HepG2 (cell line): ENCODE measurements at regions not wholly inside any gene's neighbourhood (a gene's known extent, or its start where the extent isn't known, plus 50 kb on each side); places are given as distances from the start of the nearest gene placed in this dataset.

Source experiments
- ATAC-seq: fragments of 200-7000 bp; cut with Tn5 transposase; 3 replicates; pipeline ENCODE4 v1.9.1; 2020; ENCODE audit warnings: mild to moderate bottlenecking, moderate library complexity
- BruUV-seq: library from RNA; stranded (reverse); fragments of 400-500 nt; replicated peaks from 2 replicates; lab custom pipeline; 2021; lab: Mats Ljungman, UMichigan
- CTCF ChIA-PET: fragments of 300-600 bp; formaldehyde crosslinking; extraction: SDS; loops from one replicate; lab custom pipeline; 2021; ENCODE audit warnings: low total read pairs, inconsistent platforms, low intra/inter-chr PET ratio; lab: Yijun Ruan, JAX
- POLR2A ChIA-PET: fragments of 350-600 bp; sonication (Branson Sonifier 250); formaldehyde crosslinking; loops from one replicate; lab custom pipeline; 2020; ENCODE audit warnings: antibody characterized with exemption, inconsistent platforms; lab: Yijun Ruan, JAX
- DNase-seq: peaks from one replicate; pipeline ENCODE4 v3.0.0-alpha.2; 2015; ENCODE audit warnings: low spot score
- FAIRE-seq: peaks from 3 replicates; lab custom pipeline; 2011; peaks lifted over from hg19 to GRCh38; lab: Jason Lieb, UNC
- H2AFZ ChIP-seq: one replicate; pipeline ENCODE4 v1.6.1; 2011; ENCODE audit warnings: low read length, inconsistent platforms
- H3K27ac ChIP-seq: fragments of 300-600 bp; 3 replicates; pipeline ENCODE4 v1.8.0; 2011; ENCODE audit warnings: mixed run types, mild to moderate bottlenecking, mixed read lengths, low read length, inconsistent platforms; ENCODE audit not compliant: insufficient read depth; ENCODE audit errors: extremely low read length
- H3K27me3 ChIP-seq, 2 experiments: fragments of 200-600 bp in 1 of 2; 2 replicates in 1 of 2; 3 replicates in 1 of 2; pipeline versions ENCODE4 v1.6.0 to v1.8.0; 2011; ENCODE audit warnings: low read length in 2 of 2, mild to moderate bottlenecking in 2 of 2, moderate library complexity in 2 of 2, inconsistent platforms in 1 of 2; ENCODE audit not compliant: insufficient read depth in 2 of 2, control insufficient read depth in 1 of 2
- H3K36me3 ChIP-seq, 2 experiments: fragments of 200-600 bp in 1 of 2; replicated peaks in 1 of 2; 2 replicates in 1 of 2; 3 replicates in 1 of 2; pipeline versions ENCODE4 v1.5.1 to v1.8.0; 2011; ENCODE audit warnings: low read length in 2 of 2, inconsistent platforms in 1 of 2; ENCODE audit not compliant: insufficient read depth in 2 of 2, control insufficient read depth in 1 of 2
- H3K4me1 ChIP-seq: 2 replicates; pipeline ENCODE4 v1.5.1; 2012; ENCODE audit warnings: low read length, inconsistent platforms; ENCODE audit not compliant: insufficient read depth
- H3K4me2 ChIP-seq: 2 replicates; pipeline ENCODE4 v1.6.0; 2011; ENCODE audit warnings: low read depth, low read length, inconsistent platforms
- H3K4me3 ChIP-seq, 3 experiments: fragments of 200-600 bp in 1 of 3; sonication (generic), shearing (Covaris generic) in 1 of 3; replicated peaks in 1 of 3; 2 replicates each; pipeline ENCODE4 v1.5.1; 2011 to 2016; ENCODE audit warnings: low read length in 3 of 3, inconsistent platforms in 2 of 3, low read depth in 2 of 3, mild to moderate bottlenecking in 2 of 3, control low read depth in 1 of 3, mixed read lengths in 1 of 3; ENCODE audit not compliant: insufficient read depth in 1 of 3
- H3K79me2 ChIP-seq: one replicate; pipeline ENCODE4 v1.6.1; 2011; ENCODE audit warnings: low read length, inconsistent platforms; ENCODE audit not compliant: insufficient read depth
- H3K9ac ChIP-seq: 2 replicates; pipeline ENCODE4 v1.6.0; 2011; ENCODE audit warnings: mild to moderate bottlenecking, low read depth, low read length, inconsistent platforms; ENCODE audit not compliant: insufficient read depth
- H3K9me3 ChIP-seq: 2 replicates; pipeline ENCODE4 v1.5.1; 2012; ENCODE audit warnings: mild to moderate bottlenecking, low read length
- H4K20me1 ChIP-seq: 2 replicates; pipeline ENCODE4 v1.6.0; 2011; ENCODE audit warnings: inconsistent platforms, mild to moderate bottlenecking, low read length, moderate library complexity; ENCODE audit not compliant: insufficient read depth
- ATF5 ChIP-seq: sonication (generic); formaldehyde crosslinking; IDR thresholded peaks from 2 replicates; pipeline ENCODE4 v1.4.0; 2020; ENCODE audit warnings: mild to moderate bottlenecking, low read depth, missing genetic modification reagents
- BCL3 ChIP-seq: sonication (generic); formaldehyde crosslinking; IDR thresholded peaks from 2 replicates; pipeline ENCODE4 v1.5.1; 2020; ENCODE audit warnings: mild to moderate bottlenecking, missing genetic modification reagents, moderate library complexity
- CREB3 ChIP-seq: sonication (generic); formaldehyde crosslinking; IDR thresholded peaks from 2 replicates; pipeline ENCODE4 v1.5.0; 2020; ENCODE audit warnings: missing genetic modification reagents
- DRAP1 ChIP-seq: IDR thresholded peaks from 2 replicates; pipeline ENCODE4 v1.6.1; 2016; ENCODE audit warnings: missing genetic modification reagents, missing compliant biosample characterization
- HES4 ChIP-seq: sonication (generic); formaldehyde crosslinking; IDR thresholded peaks from 2 replicates; pipeline ENCODE4 v1.9.0; 2021; ENCODE audit warnings: mild to moderate bottlenecking, missing genetic modification reagents, borderline replicate concordance
- IKZF4 ChIP-seq: sonication (generic); formaldehyde crosslinking; IDR thresholded peaks from 2 replicates; pipeline ENCODE4 v1.5.1; 2020; ENCODE audit warnings: borderline replicate concordance, mild to moderate bottlenecking, low read depth, missing genetic modification reagents; ENCODE audit errors: not compliant biosample characterization
- MATR3 ChIP-seq: sonication (generic); formaldehyde crosslinking; IDR thresholded peaks from 2 replicates; pipeline ENCODE4 v1.4.0; 2020; ENCODE audit warnings: missing genetic modification reagents
- MNT ChIP-seq: fragments of 450-650 bp; IDR thresholded peaks from 2 replicates; pipeline ENCODE4 v1.6.1; 2016
- RAD21 ChIP-seq: fragments of 450-650 bp; formaldehyde crosslinking; IDR thresholded peaks from 2 replicates; pipeline ENCODE4 v1.5.0; 2020; ENCODE audit warnings: mild to moderate bottlenecking
- RAD51 ChIP-seq: fragments of 450-650 bp; IDR thresholded peaks from 2 replicates; pipeline ENCODE4 v1.6.1; 2016; ENCODE audit warnings: borderline replicate concordance
- RCOR2 ChIP-seq: IDR thresholded peaks from 2 replicates; pipeline ENCODE4 v1.6.1; 2016; ENCODE audit warnings: missing biosample characterization, missing genetic modification reagents
- SNAPC2 ChIP-seq: sonication (generic); formaldehyde crosslinking; IDR thresholded peaks from 2 replicates; pipeline ENCODE4 v1.8.1; 2022; ENCODE audit warnings: mild to moderate bottlenecking, missing genetic modification reagents
- TCF7 ChIP-seq: sonication (generic); IDR thresholded peaks from 2 replicates; pipeline ENCODE4 v1.6.1; 2016; ENCODE audit warnings: antibody characterized with exemption, low read depth
- XBP1 ChIP-seq: sonication (generic); formaldehyde crosslinking; IDR thresholded peaks from 2 replicates; pipeline ENCODE4 v1.5.0; 2020; ENCODE audit warnings: missing genetic modification reagents
- ZBTB34 ChIP-seq: sonication (generic); formaldehyde crosslinking; IDR thresholded peaks from 2 replicates; pipeline ENCODE4 v1.8.0; 2022; ENCODE audit warnings: mild to moderate bottlenecking, missing genetic modification reagents
- ZFP82 ChIP-seq: sonication (generic); formaldehyde crosslinking; IDR thresholded peaks from 2 replicates; pipeline ENCODE4 v1.5.1; 2020; ENCODE audit warnings: mild to moderate bottlenecking, missing genetic modification reagents, borderline replicate concordance
- ZNF101 ChIP-seq: sonication (generic); formaldehyde crosslinking; IDR thresholded peaks from 2 replicates; pipeline ENCODE4 v1.4.0; 2020; ENCODE audit warnings: mild to moderate bottlenecking, low read depth, missing genetic modification reagents, borderline replicate concordance
- ZNF34 ChIP-seq: sonication (generic); formaldehyde crosslinking; IDR thresholded peaks from 2 replicates; pipeline ENCODE4 v1.4.0; 2020; ENCODE audit warnings: mild to moderate bottlenecking, missing genetic modification reagents, borderline replicate concordance
- ZNF615 ChIP-seq: sonication (generic); formaldehyde crosslinking; IDR thresholded peaks from 2 replicates; pipeline ENCODE4 v1.5.0; 2020; ENCODE audit warnings: mild to moderate bottlenecking, missing genetic modification reagents, borderline replicate concordance
- ZNF773 ChIP-seq: sonication (generic); formaldehyde crosslinking; IDR thresholded peaks from 2 replicates; pipeline ENCODE4 v1.4.0; 2020; ENCODE audit warnings: missing genetic modification reagents, borderline replicate concordance
- WGBS: methylation state at CpG from one replicate; pipeline ENCODE4 v1.1.6; 2017; ENCODE audit warnings: low lambda C conversion rate; 5-methylcytosine and 5-hydroxymethylcytosine counted together
- in situ Hi-C: cut with HindIII; loops from 2 replicates; pipeline ENCODE4 v1.10.0; 2017; ENCODE audit warnings: low pct_unique_long_range_greater_than_20kb; ENCODE audit not compliant: extremely low pct_ligation_motif_present
- intact Hi-C: fragments of 100-400 bp; cut with micrococcal nuclease; formaldehyde crosslinking; loops from one replicate; pipeline ENCODE4 v1.10.0; 2022; ENCODE audit not compliant: unreplicated experiment

- Histone ChIP-seq H3K27me3 (no peaks in the 10 kb centered on the region), H3K4me2 (no peak overlapping the region), H3K27ac (no peak overlapping the region), H3K4me1 (no peaks in the 10 kb centered on the region)
- BruUV-seq: no TSS peak
- ATAC-seq: no peak
- TF ChIP-seq ZBTB34 (CRISPR knock-in tag) (no peak), RAD21 (CRISPR knock-in tag) (no peak), RCOR2 (CRISPR knock-in tag) (no peak), BCL3 (no peak), ZNF615 (CRISPR knock-in tag) (no peak), MNT (no peak), CREB3 (CRISPR knock-in tag) (no peak), ZNF773 (CRISPR knock-in tag) (no peak), ZNF101 (CRISPR knock-in tag) (no peak), ZNF34 (CRISPR knock-in tag) (no peak), ATF5 (CRISPR knock-in tag) (no peak), RAD51 (no peak), TCF7 (no peak), SNAPC2 (CRISPR knock-in tag) (no peak), ZFP82 (CRISPR knock-in tag) (no peak), IKZF4 (no peak), XBP1 (no peak), DRAP1 (no peak), HES4 (no peak), MATR3 (no peak)
- TF ChIP-seq, all 625 proteins: peak for 0
- intact Hi-C loops: no loop called here
- Histone ChIP-seq H3K36me3 (no peaks in the 10 kb centered on the region), H2AFZ (no peak overlapping the region), H3K9ac (no peak overlapping the region), H4K20me1 (no peaks in the 10 kb centered on the region), H3K9me3 (no peaks in the 10 kb centered on the region), H3K4me3 (no peak overlapping the region), H3K79me2 (no peaks in the 10 kb centered on the region)
- 2% methylated on average over 3 of the region's 3 CpGs for WGBS
- CTCF ChIA-PET: no interaction called here
- DNase-seq: no peak
- in situ Hi-C loops: no loop called here
- FAIRE-seq: no peak
- POLR2A ChIA-PET: no interaction called here
These were observed 582.4 kb upstream of the BRINP1 start for GRCh38 chr9:119951591-119951990.
